HEK293T (cell line): ENCODE measurements at regions not wholly inside any gene's neighbourhood (a gene's known extent, or its start where the extent isn't known, plus 50 kb on each side); places are given as distances from the start of the nearest gene placed in this dataset.

ENCODE experiments used
- CTCF ChIA-PET: fragments of 350-600 bp; formaldehyde crosslinking; extraction: SDS; loops from one replicate; lab custom pipeline; 2021; ENCODE audit warnings: antibody characterized with exemption, inconsistent platforms; lab: Yijun Ruan, JAX
- POLR2A ChIA-PET: fragments of 350-600 bp; formaldehyde crosslinking; extraction: SDS; loops from one replicate; lab custom pipeline; 2020; ENCODE audit warnings: antibody characterized with exemption, inconsistent platforms; lab: Yijun Ruan, JAX
- DNase-seq: peaks from one replicate; pipeline ENCODE4 v3.0.0; 2012; ENCODE audit warnings: mixed read lengths; ENCODE audit errors: extremely low spot score
- ARNT ChIP-seq: fragments of 450-650 bp; IDR thresholded peaks from 2 replicates; pipeline ENCODE4 v1.6.1; 2017; ENCODE audit warnings: mild to moderate bottlenecking
- BHLHE40 ChIP-seq: fragments of 450-650 bp; IDR thresholded peaks from 2 replicates; pipeline ENCODE4 v1.6.1; 2016; ENCODE audit warnings: mild to moderate bottlenecking, moderate library complexity, borderline replicate concordance
- CTBP1 ChIP-seq: fragments of 450-650 bp; IDR thresholded peaks from 2 replicates; pipeline ENCODE4 v1.6.1; 2016; ENCODE audit warnings: borderline replicate concordance
- ELF4 ChIP-seq: fragments of 450-650 bp; IDR thresholded peaks from 2 replicates; pipeline ENCODE4 v1.6.1; 2017; ENCODE audit warnings: antibody characterized with exemption
- FOXA1 ChIP-seq: fragments of 450-650 bp; IDR thresholded peaks from 2 replicates; pipeline ENCODE4 v1.6.1; 2016; ENCODE audit warnings: mild to moderate bottlenecking
- FOXK2 ChIP-seq: fragments of 450-650 bp; IDR thresholded peaks from 2 replicates; pipeline ENCODE4 v1.6.1; 2016; ENCODE audit warnings: mild to moderate bottlenecking
- FOXM1 ChIP-seq: fragments of 450-650 bp; IDR thresholded peaks from 2 replicates; pipeline ENCODE4 v1.6.1; 2017; ENCODE audit warnings: mild to moderate bottlenecking, borderline replicate concordance
- HDGF ChIP-seq: fragments of 450-650 bp; IDR thresholded peaks from 2 replicates; pipeline ENCODE4 v1.6.1; 2017; ENCODE audit warnings: antibody characterized with exemption, borderline replicate concordance
- L3MBTL2 ChIP-seq: fragments of 450-650 bp; conservative IDR thresholded peaks from 2 replicates; pipeline ENCODE4 v1.6.1; 2016; ENCODE audit warnings: mild to moderate bottlenecking
- LEF1 ChIP-seq: fragments of 450-650 bp; IDR thresholded peaks from 2 replicates; pipeline ENCODE4 v1.6.1; 2017; ENCODE audit warnings: mild to moderate bottlenecking, borderline replicate concordance
- NFRKB ChIP-seq: fragments of 450-650 bp; IDR thresholded peaks from 2 replicates; pipeline ENCODE4 v1.6.1; 2016; ENCODE audit warnings: mild to moderate bottlenecking, moderate library complexity
- PKNOX1 ChIP-seq: fragments of 450-650 bp; IDR thresholded peaks from 2 replicates; pipeline ENCODE4 v1.6.1; 2016
- SP1 ChIP-seq: fragments of 450-650 bp; IDR thresholded peaks from 2 replicates; pipeline ENCODE4 v1.6.1; 2017
- SUZ12 ChIP-seq: fragments of 450-650 bp; IDR thresholded peaks from 2 replicates; pipeline ENCODE4 v1.6.1; 2016; ENCODE audit warnings: mild to moderate bottlenecking
- TARDBP ChIP-seq: fragments of 450-650 bp; IDR thresholded peaks from 2 replicates; pipeline ENCODE4 v1.6.1; 2016
- ZNF384 ChIP-seq: fragments of 450-650 bp; IDR thresholded peaks from 2 replicates; pipeline ENCODE4 v1.6.1; 2016

GRCh38 chr12:114241973-114242434, 163.9 kb downstream of the TBX5 start:
- TF ChIP-seq LEF1 (no peak), ZNF384 (no peak), NFRKB (no peak), FOXM1 (no peak), ELF4 (no peak), HDGF (no peak), PKNOX1 (no peak), CTBP1 (no peak), FOXA1 (no peak), SUZ12 (no peak), FOXK2 (no peak)
- ChIA-PET CTCF (no interaction called here), POLR2A (no interaction called here)
- peak; percentile 8 for DNase-seq

GRCh38 chr12:114240288-114240687, 165.7 kb downstream of the TBX5 start:
- POLR2A ChIA-PET, result no interaction called here
- TF ChIP-seq SP1, result no peak
- TF ChIP-seq FOXK2, result no peak
- no peak for TF ChIP-seq BHLHE40
- no peak for TF ChIP-seq FOXA1
- TF ChIP-seq TARDBP, result no peak
- TF ChIP-seq PKNOX1, result no peak
- TF ChIP-seq ARNT, result no peak
- TF ChIP-seq LEF1, result no peak
- TF ChIP-seq L3MBTL2, result no peak
- no peak for TF ChIP-seq HDGF
- TF ChIP-seq NFRKB, result no peak
- no peak for TF ChIP-seq CTBP1
- no peak for TF ChIP-seq FOXM1
- no peak for TF ChIP-seq SUZ12
- TF ChIP-seq ELF4, result no peak
- no peak for TF ChIP-seq ZNF384
- no peak for DNase-seq

GRCh38 chr12:114238808-114239207, 167.1 kb downstream of the TBX5 start:
- CTCF ChIA-PET, result no interaction called here
- DNase-seq, result no peak
- POLR2A ChIA-PET, result no interaction called here
- TF ChIP-seq NFRKB, result no peak
- no peak for TF ChIP-seq TARDBP
- TF ChIP-seq ZNF384, result no peak
- TF ChIP-seq SP1, result no peak

More at GRCh38 chr12:114240288-114240687, 165.7 kb downstream of the TBX5 start:
- CTCF ChIA-PET, result no interaction called here

- CTCF ChIA-PET, result interaction anchor here (0.5 kb wide), 1 partner anchor 776 kb away, joined by 5 read pairs; no protein-coding TSS in a partner anchor
- no peak for TF ChIP-seq ZNF384
- TF ChIP-seq HDGF, result no peak
- TF ChIP-seq FOXM1, result no peak
- TF ChIP-seq CTBP1, result no peak
- POLR2A ChIA-PET, result no interaction called here
- DNase-seq, result no peak
These were observed 168.7 kb downstream of the TBX5 start for GRCh38 chr12:114237230-114237629.

GRCh38 chr12:114232187-114232586, 173.8 kb downstream of the TBX5 start:
- DNase-seq, result no peak
- ChIA-PET CTCF (no interaction called here), POLR2A (no interaction called here)
- no peak for TF ChIP-seq LEF1

GRCh38 chr12:114229150-114229549, 176.8 kb downstream of the TBX5 start:
- DNase-seq, result no peak
- CTCF ChIA-PET, result no interaction called here
- POLR2A ChIA-PET, result no interaction called here

More at GRCh38 chr12:114229150-114229549, 176.8 kb downstream of the TBX5 start:
- TF ChIP-seq FOXA1, result no peak
- TF ChIP-seq TARDBP, result no peak
- TF ChIP-seq NFRKB, result no peak
- no peak for TF ChIP-seq LEF1
- TF ChIP-seq SUZ12, result no peak
- TF ChIP-seq ZNF384, result no peak
- no peak for TF ChIP-seq PKNOX1
- TF ChIP-seq L3MBTL2, result no peak
